Pancreas (tissue), 10 donors: ENCODE measurements at regions not wholly inside any gene's neighbourhood (a gene's known extent, or its start where the extent isn't known, plus 50 kb on each side); places are given as distances from the start of the nearest gene placed in this dataset.

Experiments
- ATAC-seq, 4 donors: fragments of 200-7000 bp; cut with Tn5 transposase; one replicate each; pipeline versions ENCODE4 v1.8.0 to v1.9.1; 2020; ENCODE audit warnings: mild to moderate bottlenecking in 4 of 4, moderate library complexity in 4 of 4
- DNase-seq, 6 donors: peaks; one replicate each; pipeline ENCODE4 v3.0.0-alpha.2; 2020
- FAIRE-seq: peaks from 2 replicates; lab custom pipeline; 2012; peaks lifted over from hg19 to GRCh38; lab: Jason Lieb, UNC
- H3K27ac ChIP-seq, 4 donors: fragments of 200-600 bp; sonication (generic); 1 replicate in 3 of 4; 2 replicates in 1 of 4; pipeline versions ENCODE4 v1.5.0 to v1.8.0; 2020
- H3K27me3 ChIP-seq, 4 donors: fragments of 200-600 bp; one replicate each; pipeline ENCODE4 v1.8.0; 2021
- H3K36me3 ChIP-seq, 3 donors: fragments of 200-600 bp; sonication (generic) in 1 of 3; one replicate each; pipeline versions ENCODE4 v1.5.0 to v1.8.0; 2020 to 2021
- H3K4me1 ChIP-seq, 3 donors: fragments of 200-600 bp; one replicate each; pipeline ENCODE4 v1.8.0; 2021
- H3K4me3 ChIP-seq, 4 donors: fragments of 200-600 bp; sonication (generic) in 2 of 4; one replicate each; pipeline versions ENCODE4 v1.5.0 to v1.8.0; 2020 to 2021
- H3K9me3 ChIP-seq, 4 donors: fragments of 200-600 bp; one replicate each; pipeline ENCODE4 v1.8.0; 2021
- CTCF ChIP-seq, 4 donors: fragments of 200-600 bp; sonication (generic) in 3 of 4; IDR thresholded peaks; one replicate each; pipeline versions ENCODE4 v1.5.0 to v1.8.0; 2021; ENCODE audit warnings: antibody characterized with exemption in 4 of 4
- WGBS, 2 donors: extraction: QIAGEN DNeasy Blood & Tissue Kit; methylation state at CpG; one replicate each; pipeline ENCODE4 v1.1.7; 2013; 5-methylcytosine and 5-hydroxymethylcytosine counted together
- intact Hi-C, 3 donors: fragments of 100-400 bp; cut with DNase I; formaldehyde crosslinking; loops; one replicate each; pipeline versions ENCODE4 v1.11.1 to v1.14.2; 2022
- donor health status: healthy with polysubstance abuse.
- donor health status: DM: no; HTN: no; CAD: no; lungs with moderate emphysema.
- donor health status: DM: no; HTN: no; CAD: no.
- donor health status: control.
- donor health status: control.
- donor health status: Bipolar disorder and iron deficiency.
- donor health status: DM: yes; HTN: yes; CAD: no.
- donor health status: DM: no; HTN: no; CAD: no.
- donor health status: DM: no; HTN: no; CAD: no.
- donor health status: DM: yes; HTN: yes; CAD: no.

GRCh38 chr5:162429142-162429541, 361.6 kb downstream of the GABRG2 start:
- no peak overlapping the region for H3K27ac ChIP-seq
- H3K36me3 ChIP-seq = no peaks in the 10 kb centered on the region
- no peak for TF ChIP-seq CTCF (IDR thresholded peaks at IDR 0.05)
- no peak for FAIRE-seq
- no peak overlapping the region for H3K4me3 ChIP-seq
- H3K9me3 ChIP-seq = no peaks in the 10 kb centered on the region
- no peaks in the 10 kb centered on the region for H3K27me3 ChIP-seq
- peaks cover 0 to under 1% (median 0%) of the 10 kb centered on the region in 3 donors for H3K4me1 ChIP-seq
- ATAC-seq = no peak
- intact Hi-C loops = no loop called here
- DNase-seq = no peak

- FAIRE-seq = no peak
Observed at GRCh38 chr5:162434281-162434680, 366.7 kb downstream of the GABRG2 start.

GRCh38 chr5:162436055-162436454, 368.5 kb downstream of the GABRG2 start:
- H3K36me3 ChIP-seq = no peaks in the 10 kb centered on the region
- DNase-seq (no peak), FAIRE-seq (no peak), ATAC-seq (no peak)
- H3K4me3 ChIP-seq = no peak overlapping the region
- H3K4me1 ChIP-seq = no peaks in the 10 kb centered on the region
- H3K27me3 ChIP-seq = no peaks in the 10 kb centered on the region
- TF ChIP-seq CTCF (IDR thresholded peaks at IDR 0.05) = no peak
- H3K27ac ChIP-seq = no peak overlapping the region
- H3K9me3 ChIP-seq = no peaks in the 10 kb centered on the region
- intact Hi-C loops = no loop called here
- WGBS, 2 donors = 68 to 91% methylated on average over 2 of the region's 2 CpGs

More at GRCh38 chr5:162434281-162434680, 366.7 kb downstream of the GABRG2 start:
- intact Hi-C loops = no loop called here
- 40 to 41% methylated on average over 1 of the region's 1 CpG for WGBS, 2 donors
- no peaks in the 10 kb centered on the region for H3K9me3 ChIP-seq
- H3K4me3 ChIP-seq = no peak overlapping the region
- H3K27me3 ChIP-seq = no peaks in the 10 kb centered on the region
- no peaks in the 10 kb centered on the region for H3K36me3 ChIP-seq
- H3K4me1 ChIP-seq = no peaks in the 10 kb centered on the region
- no peak overlapping the region for H3K27ac ChIP-seq
- ATAC-seq (no peak), DNase-seq (no peak)
- TF ChIP-seq CTCF (IDR thresholded peaks at IDR 0.05) = no peak

- 56 to 73% methylated on average over 6 of the region's 6 CpGs for WGBS, 2 donors
- no peak overlapping the region for H3K4me3 ChIP-seq
- H3K27me3 ChIP-seq = no peaks in the 10 kb centered on the region
- intact Hi-C loops = no loop called here
- DNase-seq = peak in 1 of 6 donors; percentile 9
- H3K4me1 ChIP-seq = no peaks in the 10 kb centered on the region
- H3K9me3 ChIP-seq = no peaks in the 10 kb centered on the region
- ATAC-seq = no peak
- no peak for TF ChIP-seq CTCF (IDR thresholded peaks at IDR 0.05)
- H3K27ac ChIP-seq = no peak overlapping the region
- H3K36me3 ChIP-seq = no peaks in the 10 kb centered on the region
- FAIRE-seq = no peak
Observed at GRCh38 chr5:162444129-162444762, 376.7 kb downstream of the GABRG2 start.

GRCh38 chr5:162456086-162456485, 388.5 kb downstream of the GABRG2 start:
- 58 to 76% methylated on average over 4 of the region's 4 CpGs for WGBS, 2 donors
- peaks cover 0 to 4% (median 0%) of the 10 kb centered on the region in 4 donors for H3K27me3 ChIP-seq
- no peak overlapping the region for H3K27ac ChIP-seq
- FAIRE-seq = no peak
- intact Hi-C loops = no loop called here
- H3K4me1 ChIP-seq = no peaks in the 10 kb centered on the region
- ATAC-seq = no peak
- no peaks in the 10 kb centered on the region for H3K36me3 ChIP-seq
- no peaks in the 10 kb centered on the region for H3K9me3 ChIP-seq
- no peak for DNase-seq
- no peak for TF ChIP-seq CTCF (IDR thresholded peaks at IDR 0.05)
- no peak overlapping the region for H3K4me3 ChIP-seq
